ENCODE measurements at regions not wholly inside any gene's neighbourhood (a gene's known extent, or its start where the extent isn't known, plus 50 kb on each side); places are given as distances from the start of the nearest gene placed in this dataset.
A peak's percentile ranks its signal among the peaks of the same experiment; 100 is the strongest.

DNA sequence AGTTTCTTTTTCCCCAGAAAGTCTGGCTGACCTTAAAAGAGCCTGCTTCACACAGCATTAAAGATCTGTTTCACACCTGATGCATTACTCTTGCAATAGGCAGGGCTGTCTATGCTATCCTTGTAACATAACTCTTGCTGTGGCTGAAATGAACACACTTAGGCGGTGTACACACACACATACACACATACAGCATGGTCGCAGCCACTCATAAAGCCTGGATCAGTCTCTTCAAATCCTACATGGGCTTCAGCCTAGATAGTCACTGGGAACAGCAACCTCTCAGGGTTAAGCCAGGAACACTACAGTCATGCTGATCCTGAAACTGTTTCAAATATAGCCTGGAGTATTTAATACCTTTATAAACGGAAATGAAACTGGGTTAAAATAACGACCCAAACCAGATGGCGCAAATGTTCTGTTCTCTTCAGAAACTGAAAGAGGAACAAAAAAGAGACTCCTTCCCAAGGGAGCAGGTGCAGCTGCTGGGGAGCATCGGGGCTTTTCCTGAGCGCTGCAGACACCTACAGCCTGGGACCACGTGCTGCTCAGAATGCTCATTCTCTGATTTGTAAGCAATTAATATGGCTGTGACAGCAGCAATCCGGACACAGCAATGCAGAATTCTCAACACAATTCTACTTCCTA, 61.0 kb upstream of the SFMBT2 start:
- peaks cover 35% of the 10 kb centered on the region for H3K4me1 Mint-ChIP-seq (ENCODE audit: low read depth)
- peak overlapping the region; percentile 52 for H3K27ac Mint-ChIP-seq
- no peaks in the 10 kb centered on the region for H3K9me3 Mint-ChIP-seq
- peak overlapping the region; percentile 60 for H3K4me3 Mint-ChIP-seq
- no peaks in the 10 kb centered on the region for H3K36me3 Mint-ChIP-seq (ENCODE audit: low read depth)
- H3K27me3 Mint-ChIP-seq (ENCODE audit: low read depth), result peaks cover 6% of the 10 kb centered on the region

- H3K4me3 Mint-ChIP-seq, result peak overlapping the region; percentile 19
- no peaks in the 10 kb centered on the region for H3K36me3 Mint-ChIP-seq (ENCODE audit: low read depth)
- no peaks in the 10 kb centered on the region for H3K9me3 Mint-ChIP-seq
- H3K27ac Mint-ChIP-seq, result peak overlapping the region; percentile 17
- H3K4me1 Mint-ChIP-seq (ENCODE audit: low read depth), result peaks cover 35% of the 10 kb centered on the region
- H3K27me3 Mint-ChIP-seq (ENCODE audit: low read depth), result peaks cover 6% of the 10 kb centered on the region
Observed at GRCh38 chr10:7470371-7470770, 59.5 kb upstream of the SFMBT2 start.

GRCh38 chr10:7467031-7467667, 56.3 kb upstream of the SFMBT2 start:
- H3K27me3 Mint-ChIP-seq (ENCODE audit: low read depth), result peaks cover 12% of the 10 kb centered on the region
- peaks cover 7% of the 10 kb centered on the region for H3K9me3 Mint-ChIP-seq
- peaks cover 2% of the 10 kb centered on the region for H3K36me3 Mint-ChIP-seq (ENCODE audit: low read depth)
- H3K27ac Mint-ChIP-seq, result no peak overlapping the region
- H3K4me1 Mint-ChIP-seq (ENCODE audit: low read depth), result peaks cover 28% of the 10 kb centered on the region
- no peak overlapping the region for H3K4me3 Mint-ChIP-seq

DNA sequence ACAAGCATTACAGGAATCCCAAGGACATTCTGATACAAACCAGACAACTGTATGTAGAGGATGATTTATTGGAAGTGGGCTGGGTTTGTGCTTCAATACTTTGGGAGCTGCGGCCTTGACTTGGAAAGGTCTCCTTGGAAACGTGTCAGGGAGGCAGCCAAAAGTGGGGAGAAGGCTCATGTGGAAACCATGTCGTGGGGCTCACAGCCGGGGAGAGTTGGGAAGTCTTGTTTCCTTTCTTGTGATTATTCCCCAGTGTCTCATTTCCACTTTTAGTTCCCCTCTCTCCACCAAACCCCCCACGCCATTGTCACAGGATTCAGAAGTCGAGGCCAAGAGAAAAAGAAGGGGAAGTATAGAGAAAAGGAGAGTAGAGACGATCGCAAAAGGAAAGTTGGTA, 53.9 kb upstream of the SFMBT2 start:
- Mint-ChIP-seq H3K4me1 (ENCODE audit: low read depth) (peaks cover 5% of the 10 kb centered on the region), H3K36me3 (ENCODE audit: low read depth) (peaks cover 2% of the 10 kb centered on the region), H3K27me3 (ENCODE audit: low read depth) (peaks cover 12% of the 10 kb centered on the region), H3K4me3 (no peak overlapping the region), H3K27ac (no peak overlapping the region), H3K9me3 (peaks cover 7% of the 10 kb centered on the region)

Measured in T-helper 1 cell treated with Interleukin-12 subunit alpha and Interleukin-12 subunit beta and Interleukin-4 antibody, amounts not matched to agents 30 μg/mL and 1 μg/mL, for 36 hours (primary cell).